NCI-H1105 treated with DMSO at 0.1 percent for 48 hours (cell line): ENCODE measurements at regions not wholly inside any gene's neighbourhood (a gene's known extent, or its start where the extent isn't known, plus 50 kb on each side); places are given as distances from the start of the nearest gene placed in this dataset.
A peak's percentile ranks its signal among the peaks of the same experiment; 100 is the strongest.
"Not testable (repeated sequence)": the region's sequence is repeated elsewhere in the genome, so short reads cannot be mapped to it uniquely, and the experiment has no call there.

Experiments used
- DNase-seq: peaks from one replicate; lab custom pipeline; 2025; lab: John Stamatoyannopoulos, UW

DNA sequence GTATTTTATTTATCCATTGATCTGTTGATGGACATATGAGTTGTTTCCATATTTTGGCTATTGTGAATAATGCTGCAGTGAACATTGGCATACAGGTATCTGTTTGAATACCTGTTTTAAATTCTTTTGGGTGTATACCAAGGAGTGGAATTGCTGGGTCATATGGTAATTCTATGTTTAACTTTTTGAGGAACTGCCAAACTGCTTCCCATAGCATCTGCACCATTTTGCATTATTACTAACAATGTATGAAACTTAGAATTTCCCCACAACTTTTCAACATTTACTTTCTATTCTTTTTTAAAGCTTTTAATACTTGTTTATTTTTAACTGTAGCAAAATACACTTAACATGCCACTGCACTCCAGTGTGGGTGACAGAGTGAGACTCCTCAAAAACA is 57.0 kb upstream of the MSN start:
- DNase-seq, result no peak

DNA sequence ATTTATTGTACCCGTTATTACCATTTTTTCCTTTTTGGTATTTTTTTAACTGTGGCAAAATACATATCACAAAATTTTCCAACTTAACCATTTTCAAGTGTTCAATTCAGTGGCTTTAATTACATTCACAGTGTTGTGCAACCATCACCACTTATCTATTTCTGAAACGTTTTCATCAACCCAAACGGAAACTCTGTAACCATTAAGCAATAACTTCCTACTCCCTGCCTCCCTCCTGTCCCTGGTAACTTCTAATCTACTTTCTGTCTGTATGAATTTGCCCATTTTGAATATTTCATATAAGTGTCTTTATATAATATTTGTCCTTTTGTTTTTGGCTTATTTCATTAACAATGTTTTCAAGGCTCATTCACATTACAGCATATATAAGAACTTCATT is 57.4 kb upstream of the MSN start:
- no peak for DNase-seq

DNA sequence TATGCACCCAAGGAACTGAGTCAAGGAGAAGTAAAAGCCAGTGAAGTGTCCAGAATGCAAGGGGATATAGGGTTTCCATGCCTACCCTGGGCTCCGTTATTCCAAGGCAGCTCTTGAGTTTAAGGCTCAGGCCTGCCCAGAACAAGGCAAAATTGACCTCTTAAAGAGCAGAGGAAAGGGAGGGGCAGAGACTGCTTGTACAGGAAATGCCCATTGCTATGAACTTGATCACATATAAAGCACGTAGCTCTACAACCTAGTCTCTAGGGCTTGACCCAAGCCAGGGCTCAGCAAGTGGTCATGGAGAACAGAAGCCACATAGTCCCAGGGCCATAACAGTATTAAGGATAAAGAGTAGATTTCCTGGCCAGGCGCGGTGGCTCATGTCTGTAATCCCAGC is 58.2 kb upstream of the MSN start:
- DNase-seq, result no peak

DNA sequence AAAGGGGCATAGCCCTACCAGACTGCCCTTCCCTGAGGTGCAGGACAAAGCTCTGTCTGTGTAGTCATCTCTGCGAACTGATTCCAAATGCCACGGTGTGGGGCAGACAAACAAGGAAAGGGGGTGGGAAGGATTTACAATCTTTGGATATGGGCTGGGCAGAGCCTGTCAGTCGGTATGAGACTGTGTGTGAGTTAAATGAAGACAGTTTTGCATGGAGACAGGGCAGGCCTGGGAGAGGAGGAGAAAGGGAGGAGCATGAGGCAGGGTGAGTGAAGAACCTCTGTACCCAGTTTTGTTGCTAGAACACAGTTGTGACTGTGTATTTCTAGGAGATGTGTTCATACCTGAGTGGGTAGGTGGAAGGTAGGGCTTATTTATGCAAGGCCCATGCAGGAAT is 59.4 kb upstream of the MSN start:
- no peak for DNase-seq

DNA sequence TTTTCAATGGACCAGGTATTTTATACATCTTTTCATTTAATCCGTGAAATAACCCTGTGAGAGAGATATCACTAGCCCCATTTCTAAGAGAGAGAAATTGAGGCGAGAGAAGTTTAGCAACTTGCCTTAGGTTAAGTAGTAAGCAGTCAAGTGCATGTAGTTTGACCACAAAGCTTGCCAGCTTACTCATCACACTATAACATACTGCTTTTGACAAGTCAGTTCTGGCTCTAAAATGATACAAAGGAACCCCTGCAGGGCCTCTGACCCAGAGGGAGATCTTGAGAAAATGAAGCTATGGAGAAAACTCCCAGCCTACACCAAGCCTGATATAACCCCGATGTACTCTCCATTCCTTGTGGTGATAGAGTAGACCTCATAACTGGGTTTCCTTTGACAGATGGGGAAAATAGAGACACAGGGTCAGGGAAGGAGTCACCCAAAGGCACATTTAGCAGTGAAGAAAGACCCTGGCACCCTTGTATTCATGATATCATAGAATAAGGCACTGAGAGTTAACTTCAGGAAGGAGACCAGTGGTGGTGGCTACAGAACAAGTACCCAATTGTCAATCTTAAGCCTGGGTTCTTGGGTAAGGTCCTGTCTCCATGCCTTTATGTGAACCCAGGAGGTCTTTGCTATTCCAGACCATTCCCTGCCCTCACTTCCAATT is 60.2 kb upstream of the MSN start:
- no peak for DNase-seq

DNA sequence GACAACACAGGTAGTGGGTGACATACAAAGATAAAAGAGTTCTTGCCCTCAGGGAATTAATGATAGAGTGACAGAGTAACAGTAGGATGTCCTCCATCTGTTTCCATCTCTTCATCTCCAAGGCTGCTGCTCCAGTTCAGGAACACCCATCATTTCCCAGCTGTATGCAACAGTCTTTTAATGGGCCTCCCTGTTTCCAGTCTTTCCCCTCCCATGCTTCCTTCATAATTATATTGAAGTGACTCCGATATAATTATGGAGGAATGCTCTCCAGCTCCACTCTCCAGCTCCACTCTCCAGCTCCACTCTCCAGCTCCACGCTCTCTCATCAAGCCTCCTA is 65.3 kb upstream of the MSN start:
- DNase-seq, result no peak

DNA sequence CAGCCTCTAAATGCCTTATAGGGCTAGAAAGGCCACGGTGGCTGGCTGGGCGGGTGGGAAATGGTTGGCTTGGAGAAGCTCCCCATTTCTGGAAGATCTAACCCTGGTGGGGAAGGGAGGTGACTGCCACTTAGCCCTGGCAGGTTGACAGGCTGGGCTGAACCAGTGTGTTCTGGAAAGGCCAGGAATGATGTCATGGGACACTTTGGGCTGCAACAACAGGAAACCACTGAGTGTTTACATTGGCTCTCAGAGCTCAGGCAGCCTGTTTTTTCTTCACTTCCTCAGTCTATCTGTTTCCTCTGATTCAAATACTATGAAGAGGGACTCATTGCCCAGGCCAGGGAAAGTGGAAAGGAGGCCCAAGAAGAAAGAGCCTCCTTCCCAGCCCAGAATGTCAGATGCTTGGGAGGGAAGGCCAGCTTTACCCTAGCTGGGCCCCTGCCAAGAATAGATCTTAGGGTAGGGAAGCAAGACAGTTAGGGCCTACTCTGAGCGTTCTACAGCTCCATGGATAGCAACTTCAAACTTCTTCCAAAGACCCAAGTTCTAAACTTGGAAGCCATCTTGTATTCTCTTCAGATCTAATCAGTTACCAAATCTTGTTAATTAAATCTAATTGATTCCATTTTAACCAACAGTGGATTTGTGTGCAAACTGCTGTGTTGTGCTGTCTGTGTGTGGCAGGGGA is 65.8 kb upstream of the MSN start:
- DNase-seq, result no peak

DNA sequence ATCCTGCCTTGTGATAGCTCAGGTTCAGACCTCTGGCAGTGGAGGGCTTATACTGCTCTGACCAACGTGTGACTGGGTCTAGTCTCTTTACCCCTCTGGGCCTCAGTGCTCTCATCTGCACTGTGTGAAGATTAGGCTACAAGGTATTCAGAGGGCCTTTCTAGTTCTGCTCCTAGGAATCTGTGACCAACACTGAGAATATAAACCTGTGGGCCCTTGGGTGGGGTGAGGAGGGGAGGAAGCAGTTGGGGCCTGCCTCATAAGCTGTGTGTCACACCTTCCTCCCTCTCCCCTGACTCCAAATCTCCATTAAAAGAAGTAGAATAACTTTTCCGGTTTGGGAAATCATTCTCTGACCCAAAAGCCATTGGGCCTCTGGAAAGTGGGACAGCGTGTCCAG is 66.3 kb upstream of the MSN start:
- no peak for DNase-seq

DNA sequence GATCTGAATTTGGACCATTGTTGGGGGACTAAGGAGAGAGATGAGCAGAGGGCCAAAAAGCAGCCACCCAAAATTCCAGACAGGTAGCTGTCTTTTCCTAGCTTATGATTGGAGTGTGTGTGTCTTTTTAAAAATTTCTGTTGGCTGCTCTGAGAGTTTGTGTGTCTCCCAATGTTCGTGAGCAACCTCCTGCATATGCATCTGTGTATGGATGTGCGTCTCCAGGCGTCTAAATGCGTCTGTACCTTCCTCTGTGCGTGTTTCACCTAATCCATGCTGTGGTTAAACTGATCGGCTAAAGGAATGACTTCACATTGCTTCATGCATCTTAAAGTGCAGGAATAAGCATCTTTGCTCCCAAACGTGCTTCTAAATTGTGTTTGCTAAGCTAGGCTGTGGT is 65.5 kb upstream of the LAS1L start:
- no peak for DNase-seq

DNA sequence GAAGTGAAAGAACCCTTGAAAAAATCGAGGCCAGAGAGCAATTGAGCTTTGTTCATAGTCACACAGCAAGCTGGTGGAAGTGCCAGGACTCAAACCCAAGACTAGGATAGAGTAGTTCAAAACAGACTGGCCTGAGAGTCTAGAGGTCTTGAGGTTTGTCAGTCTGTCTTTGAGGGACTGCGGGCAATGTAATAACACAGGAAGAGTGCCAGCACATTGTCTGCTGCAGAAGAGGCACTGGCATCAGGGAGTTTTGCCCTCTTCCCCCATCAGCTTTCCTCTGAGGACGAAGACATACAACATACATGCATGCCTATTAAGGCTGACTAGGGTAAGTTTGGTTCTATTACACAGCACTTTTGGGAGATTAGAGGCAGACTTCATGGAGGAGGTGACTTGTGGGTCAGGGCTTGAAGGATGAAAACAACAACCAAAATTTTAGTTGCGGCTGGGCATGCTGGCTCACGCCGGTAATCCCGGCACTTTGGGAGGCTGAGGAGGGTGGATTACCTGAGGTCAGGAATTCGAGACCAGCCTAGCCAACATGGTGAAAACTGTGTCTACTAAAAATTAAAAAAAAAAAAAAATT is 64.1 kb upstream of the LAS1L start:
- DNase-seq, result no peak

DNA sequence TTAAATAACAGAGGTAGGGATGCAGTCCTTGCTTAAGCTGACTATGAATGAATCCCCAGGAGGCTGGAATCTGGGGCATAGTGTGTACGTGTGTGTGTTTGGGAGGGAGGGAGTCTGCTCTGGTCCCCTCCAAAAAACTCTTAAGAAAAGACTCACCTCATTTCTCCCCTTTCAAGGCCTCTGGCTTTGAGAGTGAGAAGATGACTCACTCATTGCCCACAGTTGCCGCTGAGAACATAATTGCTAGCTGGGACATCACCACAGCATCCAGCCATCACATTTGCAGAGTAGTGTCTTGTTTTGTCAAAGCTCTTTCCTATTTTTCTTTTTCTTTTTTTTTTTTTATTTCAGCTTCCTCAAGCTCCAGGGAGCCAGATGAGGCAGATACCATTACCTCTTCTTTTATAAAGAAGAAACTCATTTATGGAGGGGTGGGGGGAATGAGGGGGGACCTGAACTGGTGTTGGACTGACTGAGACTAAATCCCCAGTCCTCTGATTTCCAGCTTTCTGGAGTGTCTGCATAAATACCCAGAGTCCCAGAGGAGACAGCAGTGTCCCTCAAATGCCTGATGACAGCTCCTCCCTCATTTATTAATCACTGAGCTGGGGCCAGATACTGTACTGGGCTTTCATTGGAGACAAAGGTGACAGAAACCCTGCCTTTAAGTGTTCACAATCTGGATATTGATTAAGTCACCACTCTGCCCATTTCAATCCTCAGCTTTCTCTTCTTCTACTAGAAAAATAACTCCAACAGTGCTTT is 61.9 kb upstream of the LAS1L start:
- no peak for DNase-seq

DNA sequence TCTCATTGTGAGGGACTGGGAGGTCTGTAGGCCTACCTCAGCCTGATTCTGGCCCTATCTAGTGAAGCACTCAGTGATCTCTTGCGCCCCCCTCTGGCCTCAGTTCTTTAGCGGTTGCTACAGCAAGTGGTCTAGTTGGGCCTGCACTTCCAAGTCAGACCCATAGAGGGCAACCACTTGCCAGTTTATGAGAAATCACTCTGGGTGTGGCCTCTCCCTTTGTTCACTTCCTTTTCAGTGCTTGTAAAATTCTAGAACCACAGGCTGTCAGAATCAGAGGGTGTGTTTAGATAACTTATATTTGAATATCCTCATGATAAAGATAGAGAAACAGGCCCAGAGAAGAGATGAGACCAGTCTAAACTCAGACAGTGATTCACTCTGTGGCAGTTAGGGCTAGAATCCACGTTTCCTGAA is 60.9 kb upstream of the LAS1L start:
- DNase-seq, result peak; percentile 57

DNA sequence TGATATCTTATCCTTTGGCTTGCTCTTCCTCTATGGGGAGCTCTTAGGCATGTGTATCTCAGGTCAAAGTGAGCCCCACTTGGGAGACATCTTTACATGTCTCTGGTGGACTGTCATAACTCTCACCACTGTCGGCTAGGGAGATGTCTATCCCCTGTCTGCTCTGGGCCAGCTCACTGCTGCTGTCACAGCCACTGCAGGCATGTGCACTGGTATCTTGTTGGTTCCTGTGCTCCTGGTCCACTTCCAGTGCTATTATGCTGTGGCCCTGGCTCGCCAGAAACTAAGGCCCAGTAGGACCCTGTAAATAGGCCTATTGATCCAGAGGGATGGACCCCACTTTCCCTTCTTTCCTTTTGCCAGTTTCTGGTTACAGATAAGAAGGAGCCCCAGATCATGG is 56.6 kb upstream of the LAS1L start:
- no peak for DNase-seq

DNA sequence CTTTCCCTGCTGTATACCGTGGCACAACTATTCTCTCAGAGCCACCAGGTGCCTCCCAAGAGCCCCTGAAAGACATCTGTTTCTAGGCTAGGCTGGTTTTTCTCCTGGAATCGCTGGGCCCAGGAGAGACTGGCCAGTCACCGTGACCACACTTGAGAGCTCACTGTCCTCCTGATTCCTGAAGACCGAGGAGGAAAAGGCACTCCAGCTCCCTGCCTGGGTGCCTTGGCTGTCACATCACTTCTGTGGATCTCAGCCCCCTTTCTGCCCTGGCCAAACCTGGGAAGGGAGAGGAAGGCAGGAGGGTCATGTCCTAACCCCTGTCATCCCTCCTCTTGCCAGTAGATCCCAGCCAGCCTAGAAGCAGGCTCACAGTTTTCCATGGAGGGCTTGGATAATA is 54.7 kb upstream of the LAS1L start:
- no peak for DNase-seq

DNA sequence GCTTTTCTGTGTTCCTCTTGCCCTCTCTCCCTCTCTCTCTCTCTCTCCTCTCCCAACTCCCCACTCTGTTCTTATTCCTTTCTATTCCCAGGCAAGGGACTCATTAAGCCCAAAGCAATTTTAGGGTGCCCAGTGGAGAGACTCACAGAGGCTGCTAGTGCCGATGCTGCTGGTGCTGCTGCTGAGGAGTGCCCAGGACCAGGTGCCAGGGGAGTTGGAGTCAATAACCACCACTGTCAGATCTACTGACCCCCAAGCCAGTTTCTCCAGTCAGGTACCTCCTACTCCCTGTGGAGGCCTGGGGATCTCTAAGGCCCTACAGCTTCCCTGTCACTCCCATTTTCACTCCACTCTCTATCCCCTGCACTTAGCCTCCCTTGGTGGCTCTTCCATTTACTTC is 54.2 kb upstream of the LAS1L start:
- DNase-seq, result no peak

DNA sequence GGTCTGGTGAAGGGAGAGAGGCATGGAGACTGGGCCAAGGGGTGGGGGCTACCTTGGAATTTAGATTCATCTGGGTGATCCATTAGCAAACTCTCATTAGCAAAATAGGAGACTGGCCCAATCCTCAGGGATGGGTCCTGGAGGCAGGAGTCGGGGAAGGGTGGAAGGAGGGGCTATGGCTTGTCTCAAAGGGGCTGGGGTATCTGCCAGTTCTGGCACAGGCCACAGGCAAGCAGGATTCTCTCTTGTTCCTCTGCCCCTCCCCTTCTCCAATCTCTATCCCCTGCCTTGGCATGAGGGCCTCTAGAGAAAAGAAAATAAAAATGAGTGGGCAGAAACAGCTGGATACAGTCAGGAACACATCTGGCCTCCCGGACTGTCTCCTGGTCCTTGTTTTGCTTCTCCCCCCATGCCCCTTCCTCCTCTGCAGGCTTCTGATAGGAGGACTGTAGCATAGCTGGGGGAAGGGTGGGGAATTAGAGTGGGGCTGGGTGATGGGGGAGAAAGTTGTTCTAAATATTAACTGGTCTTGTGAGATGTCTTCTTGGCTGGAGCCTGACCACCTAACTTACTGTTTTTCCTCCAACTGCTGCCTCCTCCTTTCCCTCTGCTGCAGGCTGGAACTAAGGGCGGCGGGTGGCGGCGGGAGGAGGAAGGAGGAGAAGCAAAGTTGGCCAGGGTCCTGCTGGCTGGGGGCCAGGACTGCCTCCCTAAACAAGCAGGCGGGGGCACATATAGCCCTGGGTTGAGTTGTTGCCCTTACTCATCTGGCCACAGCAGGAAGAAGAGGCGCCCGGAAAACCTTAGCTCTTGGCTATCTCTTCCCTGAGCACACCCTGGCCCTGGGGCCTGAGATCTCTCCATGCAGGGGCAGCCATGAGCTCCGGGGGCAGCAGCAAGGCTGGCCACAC is 53.3 kb upstream of the LAS1L start:
- DNase-seq, result peak; percentile 20

DNA sequence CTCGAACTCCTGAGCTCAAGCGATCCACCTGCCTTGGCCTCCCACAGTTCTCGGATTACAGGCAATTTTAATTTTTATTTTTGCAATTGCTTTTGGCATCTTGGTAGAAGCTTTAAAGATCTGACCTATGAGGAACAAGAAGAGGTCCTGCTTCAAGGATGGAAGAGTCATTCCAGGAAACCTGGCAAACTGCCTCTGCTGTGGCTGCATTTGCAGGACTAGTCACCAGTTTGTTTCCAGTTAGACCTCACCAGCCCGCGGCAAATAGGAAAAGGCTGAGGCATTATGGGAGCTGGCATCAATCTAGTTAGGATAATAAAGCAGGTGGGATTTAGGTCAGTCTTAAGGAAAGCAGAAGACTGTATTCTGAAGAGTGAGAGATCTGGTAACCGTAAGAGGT is 51.9 kb upstream of the LAS1L start:
- no peak for DNase-seq

DNA sequence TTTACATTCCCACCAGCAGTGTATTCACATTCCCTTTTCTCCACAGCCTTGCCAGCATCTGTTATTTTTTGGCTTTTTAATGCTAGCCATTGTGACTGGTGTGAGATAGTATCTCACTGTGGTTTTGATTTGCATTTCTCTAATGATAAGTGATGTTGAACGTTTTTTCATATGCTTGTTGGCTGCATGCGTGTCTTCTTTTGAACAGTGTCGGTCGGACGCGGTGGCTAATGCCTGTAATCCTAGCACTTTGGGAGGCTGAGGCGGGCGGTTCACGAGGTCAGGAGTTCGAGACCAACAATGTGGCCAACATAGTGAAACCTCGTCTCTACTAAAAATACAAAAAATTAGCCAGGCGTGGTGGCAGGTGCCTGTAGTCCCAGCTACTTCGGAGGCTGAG is 50.6 kb upstream of the LAS1L start:
- not testable (repeated sequence) for DNase-seq
